Peyer's patch (tissue), 4 donors: ENCODE measurements at regions not wholly inside any gene's neighbourhood (a gene's known extent, or its start where the extent isn't known, plus 50 kb on each side); places are given as distances from the start of the nearest gene placed in this dataset.
"Not testable (repeated sequence)": the region's sequence is repeated elsewhere in the genome, so short reads cannot be mapped to it uniquely, and the experiment has no call there.

Source experiments
- DNase-seq, 3 donors: peaks; one replicate each; pipeline ENCODE4 v3.0.0-alpha.2; 2017 to 2019
- H3K27ac ChIP-seq, 4 donors: fragments of 200-600 bp; sonication (generic); one replicate each; pipeline ENCODE4 v1.5.1; 2016 to 2019
- H3K27me3 ChIP-seq, 2 donors: fragments of 200-600 bp; sonication (generic); one replicate each; pipeline ENCODE4 v1.5.1; 2019
- H3K36me3 ChIP-seq, 3 donors: fragments of 200-600 bp; sonication (generic); one replicate each; pipeline ENCODE4 v1.5.1; 2016 to 2019
- H3K4me1 ChIP-seq, 4 donors: fragments of 200-600 bp; sonication (generic); one replicate each; pipeline ENCODE4 v1.5.1; 2016 to 2019
- H3K4me3 ChIP-seq, 4 donors: fragments of 200-600 bp; sonication (generic); 1 replicate in 3 of 4; 2 replicates in 1 of 4; pipeline ENCODE4 v1.5.1; 2016 to 2019; ENCODE audit warnings: mild to moderate bottlenecking in 1 of 4
- H3K9me3 ChIP-seq, 4 donors: fragments of 200-600 bp; sonication (generic); one replicate each; pipeline ENCODE4 v1.5.1; 2016 to 2019; ENCODE audit warnings: mild to moderate bottlenecking in 1 of 4
- small RNA-seq, 2 donors: library from RNA; depleted of rRNA; stranded (forward); fragments of <200 nt; gene quantifications; one replicate each; pipeline ENCODE3, GENCODE V24; 2016

DNA sequence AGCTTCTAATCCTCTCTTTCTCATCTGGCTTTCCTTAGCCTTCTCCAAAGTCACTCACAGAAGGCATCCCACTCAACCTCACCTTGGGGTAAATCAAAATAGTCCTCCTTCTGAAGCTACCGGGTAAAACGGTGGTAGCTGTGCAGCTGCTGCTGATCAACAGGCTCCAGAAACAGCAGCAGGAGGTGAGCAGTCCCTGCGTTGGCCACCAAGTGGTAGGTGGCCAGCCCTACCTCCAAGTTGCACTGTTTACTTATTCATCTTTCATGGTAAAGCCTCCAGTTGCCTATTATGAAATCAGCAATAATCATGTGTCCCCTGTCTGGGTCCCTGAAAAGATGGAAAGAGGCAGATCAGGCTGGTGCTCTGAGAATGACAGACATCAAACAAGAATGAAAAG lies 125.1 kb upstream of the POTEB2 start:
- H3K4me3 ChIP-seq, DNase-seq, H3K27me3 ChIP-seq, H3K4me1 ChIP-seq, H3K9me3 ChIP-seq, H3K27ac ChIP-seq, H3K36me3 ChIP-seq: not testable (repeated sequence)

GRCh38 chr15:20986775-20987174 lies 120.7 kb upstream of the POTEB2 start:
- H3K4me1 ChIP-seq, DNase-seq, H3K27ac ChIP-seq: not testable (repeated sequence)

GRCh38 chr15:20978057-20978456 lies 111.9 kb upstream of the POTEB2 start:
- DNase-seq, result not testable (repeated sequence)

More at GRCh38 chr15:20986775-20987174, 120.7 kb upstream of the POTEB2 start:
- not testable (repeated sequence) for H3K4me3 ChIP-seq, H3K36me3 ChIP-seq, H3K9me3 ChIP-seq, H3K27me3 ChIP-seq

DNA sequence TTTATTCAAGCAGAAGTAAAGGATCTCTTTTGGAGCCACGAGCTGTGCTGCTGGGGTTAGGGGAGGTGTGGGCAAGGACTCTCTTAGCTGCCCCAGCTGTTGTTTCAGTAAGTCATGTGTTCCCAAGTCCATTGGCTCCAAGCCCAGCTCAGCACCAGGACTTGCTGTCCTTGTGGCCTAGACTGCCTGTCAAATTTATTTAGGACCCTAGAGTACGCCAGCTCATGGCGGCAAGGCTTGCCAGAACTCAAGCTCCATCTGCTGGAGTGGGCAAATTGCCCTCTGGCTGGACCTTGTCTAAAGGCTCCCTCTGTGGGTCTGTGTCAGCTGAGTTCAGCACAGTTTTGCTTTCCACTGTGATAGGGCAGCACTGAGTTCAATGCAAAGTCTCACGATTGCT lies 106.6 kb upstream of the POTEB2 start:
- not testable (repeated sequence) for H3K4me1 ChIP-seq, H3K4me3 ChIP-seq, H3K9me3 ChIP-seq, H3K27me3 ChIP-seq, H3K36me3 ChIP-seq, H3K27ac ChIP-seq
- DNase-seq, result peak in 1 of 3 donors; percentile 43

More at GRCh38 chr15:20978057-20978456, 111.9 kb upstream of the POTEB2 start:
- not testable (repeated sequence) for H3K27ac ChIP-seq, H3K4me3 ChIP-seq, H3K36me3 ChIP-seq, H3K4me1 ChIP-seq, H3K9me3 ChIP-seq, H3K27me3 ChIP-seq

- H3K27ac ChIP-seq, H3K36me3 ChIP-seq, H3K4me3 ChIP-seq, H3K27me3 ChIP-seq, H3K9me3 ChIP-seq, H3K4me1 ChIP-seq, DNase-seq: not testable (repeated sequence)
Measured at GRCh38 chr15:20959299-20959698, 93.2 kb upstream of the POTEB2 start.

DNA sequence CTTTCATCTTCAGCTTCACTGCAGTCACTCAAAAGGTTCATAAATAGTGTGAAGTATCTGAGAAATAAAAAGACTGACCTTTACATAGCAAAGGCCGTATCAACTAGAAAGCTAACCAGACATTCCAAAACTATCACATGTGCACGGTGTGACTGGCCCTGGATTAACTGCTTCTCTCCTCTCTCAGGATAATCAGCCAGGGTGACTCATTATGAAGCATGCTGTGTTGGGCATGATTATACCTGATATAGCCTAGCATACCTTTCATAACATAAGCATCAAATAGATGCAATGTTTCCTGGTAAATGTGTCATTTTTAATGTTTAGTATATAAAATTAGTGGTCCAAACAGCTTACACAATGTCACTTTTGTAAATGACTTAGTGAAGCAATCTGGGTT lies 63.2 kb upstream of the POTEB2 start:
- not testable (repeated sequence) for DNase-seq, H3K27me3 ChIP-seq, H3K4me3 ChIP-seq, H3K4me1 ChIP-seq, H3K9me3 ChIP-seq, H3K27ac ChIP-seq, H3K36me3 ChIP-seq

Small RNA genes lying in the stretch of these regions (small RNA-seq; reads per million reads assigned to genes)
- gene IGHD1OR15-1B (0 reads per million in 2 donors), gene IGHD2OR15-2B (0 reads per million in 2 donors), gene IGHD3OR15-3B (0 reads per million in 2 donors), gene IGHD4OR15-4B (0 reads per million in 2 donors), gene IGHD5OR15-5B (0 reads per million in 2 donors), gene MIR5701-1 (0 reads per million in 2 donors), gene RN7SL400P (0 reads per million in 2 donors)
